Lung (tissue), 11 donors: ENCODE measurements at regions not wholly inside any gene's neighbourhood (a gene's known extent, or its start where the extent isn't known, plus 50 kb on each side); places are given as distances from the start of the nearest gene placed in this dataset.

ENCODE experiments used
- ATAC-seq: fragments of 200-7000 bp; cut with Tn5 transposase; one replicate; pipeline ENCODE4 v1.9.1; 2020; ENCODE audit warnings: moderate number of reproducible peaks; ENCODE audit not compliant: insufficient read depth, low FRiP score
- DNase-seq, 3 donors: peaks; one replicate each; pipeline ENCODE4 v3.0.0-alpha.2; 2013 to 2017
- H3K27ac ChIP-seq, 2 donors: one replicate each; pipeline ENCODE4 v1.5.1; 2013; ENCODE audit warnings: mild to moderate bottlenecking in 2 of 2, moderate library complexity in 2 of 2, control low read depth in 1 of 2, inconsistent platforms in 1 of 2, low read depth in 1 of 2, low read length in 1 of 2
- H3K27me3 ChIP-seq, 3 donors: one replicate each; pipeline ENCODE4 v1.5.1; 2013; ENCODE audit warnings: low read length in 2 of 3; ENCODE audit not compliant: control insufficient read depth in 3 of 3, insufficient read depth in 3 of 3
- H3K36me3 ChIP-seq, 4 donors: one replicate each; pipeline ENCODE4 v1.5.1; 2013; ENCODE audit warnings: low read length in 4 of 4, mild to moderate bottlenecking in 1 of 4, moderate library complexity in 1 of 4; ENCODE audit not compliant: control insufficient read depth in 4 of 4, insufficient read depth in 4 of 4
- H3K4me1 ChIP-seq, 5 donors: one replicate each; pipeline ENCODE4 v1.5.1; 2013; ENCODE audit warnings: low read length in 5 of 5, mild to moderate bottlenecking in 2 of 5, moderate library complexity in 1 of 5; ENCODE audit not compliant: control insufficient read depth in 5 of 5, insufficient read depth in 5 of 5
- H3K4me3 ChIP-seq: one replicate; pipeline ENCODE4 v1.5.1; 2013; ENCODE audit warnings: mild to moderate bottlenecking, control low read depth, moderate library complexity
- H3K9ac ChIP-seq, 2 donors: one replicate each; pipeline ENCODE4 v1.5.1; 2013; ENCODE audit warnings: low read length in 2 of 2, control low read depth in 1 of 2; ENCODE audit not compliant: insufficient read depth in 1 of 2
- H3K9me3 ChIP-seq, 4 donors: one replicate each; pipeline ENCODE4 v1.5.1; 2013; ENCODE audit warnings: low read length in 3 of 4, mild to moderate bottlenecking in 1 of 4, moderate library complexity in 1 of 4; ENCODE audit not compliant: control insufficient read depth in 4 of 4, insufficient read depth in 3 of 4
- WGBS, 2 donors: extraction: QIAGEN DNeasy Blood & Tissue Kit; methylation state at CpG; one replicate each; pipeline ENCODE4 v1.1.7; 2013; 5-methylcytosine and 5-hydroxymethylcytosine counted together
- TF ChIP-seq, protein P1 (sequence below): IDR thresholded peaks from 2 replicates; pipeline ENCODE4 v1.5.1; 2012; ENCODE audit warnings: mild to moderate bottlenecking; ENCODE audit errors: control extremely low read depth, extremely low read depth
- donor health status: control.
- donor health status: control.
- donor health status: Bipolar disorder and iron deficiency.
- donor health status: healthy.
- donor health status: DM: yes; HTN: yes; CAD: no.

DNA sequence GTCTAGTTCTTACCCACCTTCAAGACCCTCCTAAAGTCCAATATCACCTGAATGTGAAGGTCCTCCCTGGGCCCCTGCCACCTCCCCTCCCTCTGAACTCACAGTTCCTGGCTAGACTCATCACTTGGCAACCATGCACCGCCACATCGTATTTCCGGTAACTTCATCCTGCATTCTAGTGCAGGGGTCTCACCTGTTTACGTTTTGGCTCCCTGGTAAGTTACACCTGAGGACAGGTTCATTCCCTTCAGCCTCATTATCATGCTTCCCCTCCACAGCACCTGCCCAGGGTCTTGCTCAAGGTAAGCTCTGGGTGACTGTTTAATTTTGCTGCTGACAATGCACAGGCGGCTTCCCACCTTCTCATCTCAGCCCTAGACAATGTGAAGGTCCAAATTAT is 93.1 kb downstream of the MIS18A start:
- ATAC-seq (no peak), DNase-seq (no peak)
- TF ChIP-seq, protein P1, sequence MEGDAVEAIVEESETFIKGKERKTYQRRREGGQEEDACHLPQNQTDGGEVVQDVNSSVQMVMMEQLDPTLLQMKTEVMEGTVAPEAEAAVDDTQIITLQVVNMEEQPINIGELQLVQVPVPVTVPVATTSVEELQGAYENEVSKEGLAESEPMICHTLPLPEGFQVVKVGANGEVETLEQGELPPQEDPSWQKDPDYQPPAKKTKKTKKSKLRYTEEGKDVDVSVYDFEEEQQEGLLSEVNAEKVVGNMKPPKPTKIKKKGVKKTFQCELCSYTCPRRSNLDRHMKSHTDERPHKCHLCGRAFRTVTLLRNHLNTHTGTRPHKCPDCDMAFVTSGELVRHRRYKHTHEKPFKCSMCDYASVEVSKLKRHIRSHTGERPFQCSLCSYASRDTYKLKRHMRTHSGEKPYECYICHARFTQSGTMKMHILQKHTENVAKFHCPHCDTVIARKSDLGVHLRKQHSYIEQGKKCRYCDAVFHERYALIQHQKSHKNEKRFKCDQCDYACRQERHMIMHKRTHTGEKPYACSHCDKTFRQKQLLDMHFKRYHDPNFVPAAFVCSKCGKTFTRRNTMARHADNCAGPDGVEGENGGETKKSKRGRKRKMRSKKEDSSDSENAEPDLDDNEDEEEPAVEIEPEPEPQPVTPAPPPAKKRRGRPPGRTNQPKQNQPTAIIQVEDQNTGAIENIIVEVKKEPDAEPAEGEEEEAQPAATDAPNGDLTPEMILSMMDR, result no peak
- H3K4me1 ChIP-seq, result no peaks in the 10 kb centered on the region
- 91 to 97% methylated on average over 5 of the region's 5 CpGs for WGBS, 2 donors
- no peaks in the 10 kb centered on the region for H3K36me3 ChIP-seq
- H3K27me3 ChIP-seq, result peaks cover 0 to 8% (median 0%) of the 10 kb centered on the region in 3 donors
- no peak overlapping the region for H3K4me3 ChIP-seq
- H3K27ac ChIP-seq, result no peak overlapping the region
- H3K9me3 ChIP-seq, result peaks cover 0 to 3% (median 0%) of the 10 kb centered on the region in 4 donors
- H3K9ac ChIP-seq, result no peak overlapping the region

DNA sequence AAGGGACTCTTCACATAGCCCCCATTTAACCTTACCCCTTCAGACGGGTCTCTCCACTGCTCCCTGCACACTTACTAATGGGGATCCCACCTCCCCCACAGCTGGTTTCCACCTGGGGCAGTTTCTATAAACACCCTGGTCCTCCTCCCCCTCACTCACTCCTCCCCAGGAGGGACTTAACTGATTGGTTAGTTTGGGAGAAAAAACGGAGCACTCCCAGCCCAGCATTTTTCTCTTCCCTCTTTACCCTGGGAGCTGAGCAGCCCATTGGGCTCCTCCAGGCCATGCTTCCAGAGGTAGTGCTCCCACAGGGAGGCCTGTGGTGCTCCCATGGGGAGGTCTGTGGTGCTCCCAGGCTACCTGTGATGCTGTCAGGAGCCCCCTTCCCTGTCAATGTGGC is 93.7 kb downstream of the MIS18A start:
- DNase-seq (no peak), ATAC-seq (no peak)
- Histone ChIP-seq H3K27ac (no peak overlapping the region), H3K4me3 (no peak overlapping the region), H3K4me1 (no peaks in the 10 kb centered on the region), H3K27me3 (peaks cover 0 to 7% (median 0%) of the 10 kb centered on the region in 3 donors), H3K36me3 (no peaks in the 10 kb centered on the region), H3K9ac (no peak overlapping the region), H3K9me3 (peaks cover 0 to 3% (median 0%) of the 10 kb centered on the region in 4 donors)
- WGBS, 2 donors, result 67 to 76% methylated on average over 2 of the region's 2 CpGs
- TF ChIP-seq, protein P1, result no peak

DNA sequence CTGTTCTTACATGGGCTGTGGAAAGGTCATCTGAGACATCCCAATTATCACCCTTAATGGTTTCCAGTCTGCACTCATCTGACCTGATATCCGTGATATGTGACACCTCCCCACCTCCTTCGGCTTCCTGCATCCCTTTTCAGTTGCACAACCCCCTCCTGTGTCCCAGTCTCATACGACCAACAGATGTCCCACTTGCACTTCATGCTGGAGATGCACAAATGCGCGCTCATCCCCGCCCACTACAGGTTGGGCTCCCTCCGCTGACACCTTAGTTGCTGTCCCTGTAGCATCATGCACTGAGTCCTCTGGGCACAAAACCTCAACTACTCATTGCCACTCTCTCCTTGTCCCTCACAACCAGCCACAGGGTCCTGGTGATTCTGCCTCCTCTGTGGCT is 94.4 kb downstream of the MIS18A start:
- DNase-seq, result no peak
- Histone ChIP-seq H3K27me3 (peaks cover 0 to 5% (median 0%) of the 10 kb centered on the region in 3 donors), H3K36me3 (no peaks in the 10 kb centered on the region), H3K9me3 (peaks cover 0 to 3% (median 0%) of the 10 kb centered on the region in 4 donors), H3K4me1 (no peaks in the 10 kb centered on the region), H3K4me3 (no peak overlapping the region), H3K9ac (no peak overlapping the region), H3K27ac (no peak overlapping the region)
- WGBS, 2 donors, result 70 to 73% methylated on average over 7 of the region's 7 CpGs
- TF ChIP-seq, protein P1, result no peak
- no peak for ATAC-seq

DNA sequence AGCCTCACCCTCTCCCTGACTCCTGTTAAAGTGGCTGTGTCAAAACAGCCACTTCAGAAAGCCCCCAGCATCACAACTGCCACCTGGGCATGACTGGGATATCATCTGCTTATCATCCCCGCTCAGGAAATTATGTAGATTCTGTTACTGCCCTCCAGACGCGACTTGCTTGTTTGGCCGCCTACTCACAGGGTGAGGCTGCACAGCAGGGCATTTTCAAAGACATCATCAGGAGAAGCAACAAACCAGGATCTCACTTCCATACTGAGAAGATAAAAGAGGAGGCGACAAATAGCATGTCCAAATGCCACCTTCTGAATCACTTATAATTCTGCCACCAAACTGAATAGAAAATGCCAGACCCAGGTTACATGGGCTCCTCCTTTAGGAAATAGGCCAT is 94.8 kb downstream of the MIS18A start:
- Histone ChIP-seq H3K4me1 (no peaks in the 10 kb centered on the region), H3K27me3 (peaks cover 0 to 5% (median 0%) of the 10 kb centered on the region in 3 donors), H3K27ac (no peak overlapping the region), H3K9ac (no peak overlapping the region), H3K9me3 (peaks cover 0 to 3% (median 0%) of the 10 kb centered on the region in 4 donors), H3K36me3 (no peaks in the 10 kb centered on the region), H3K4me3 (no peak overlapping the region)
- TF ChIP-seq, protein P1, result no peak
- ATAC-seq (no peak), DNase-seq (no peak)
- WGBS, 2 donors, result 68 to 81% methylated on average over 5 of the region's 5 CpGs
